PFSK-1 (cell line): ENCODE measurements at regions not wholly inside any gene's neighbourhood (a gene's known extent, or its start where the extent isn't known, plus 50 kb on each side); places are given as distances from the start of the nearest gene placed in this dataset.

Experiments
- FOXP2 ChIP-seq: optimal IDR thresholded peaks from 2 replicates; pipeline ENCODE3; 2011; ENCODE audit warnings: borderline replicate concordance, control low read depth, inconsistent platforms; ENCODE audit not compliant: insufficient read depth; ENCODE audit errors: extremely low read length, extremely low read depth
- POLR2AphosphoS5 ChIP-seq: IDR thresholded peaks from 2 replicates; pipeline ENCODE4 v1.6.1; 2012; ENCODE audit warnings: low read depth, mild to moderate bottlenecking, control low read depth, low read length, moderate library complexity
- REST ChIP-seq, 2 experiments: IDR thresholded peaks; 2 replicates each; pipeline versions ENCODE4 v1.6.1 to v1.8.0; 2011 to 2012; ENCODE audit warnings: low read depth in 2 of 2, low read length in 2 of 2, control low read depth in 1 of 2, inconsistent platforms in 1 of 2, mild to moderate bottlenecking in 1 of 2, moderate library complexity in 1 of 2; ENCODE audit not compliant: insufficient read depth in 1 of 2
- SIN3A ChIP-seq: IDR thresholded peaks from 2 replicates; pipeline ENCODE4 v1.6.1; 2012; ENCODE audit warnings: mild to moderate bottlenecking, low read length, moderate library complexity, borderline replicate concordance; ENCODE audit not compliant: insufficient read depth
- TAF1 ChIP-seq: IDR thresholded peaks from 2 replicates; pipeline ENCODE4 v1.6.1; 2012; ENCODE audit warnings: low read length, control low read depth, borderline replicate concordance; ENCODE audit not compliant: insufficient read depth

- TF ChIP-seq FOXP2, result no peak
- no peak for TF ChIP-seq POLR2AphosphoS5
- TF ChIP-seq SIN3A, result no peak
- no peak for TF ChIP-seq TAF1
- TF ChIP-seq REST (IDR thresholded peaks at IDR 0.05; ENCODE audit: insufficient read depth in 1 of 2, low read depth in 2 of 2, low read length in 2 of 2), result no peak
These were observed 330.9 kb downstream of the S1PR1 start for GRCh38 chr1:101567582-101568189.
